GM20000 (cell line): ENCODE measurements at regions not wholly inside any gene's neighbourhood (a gene's known extent, or its start where the extent isn't known, plus 50 kb on each side); places are given as distances from the start of the nearest gene placed in this dataset.

Experiments
- DNase-seq: peaks from one replicate; pipeline ENCODE4 v3.0.0; 2012; ENCODE audit warnings: low spot score
- CTCF ChIP-seq: IDR thresholded peaks from 2 replicates; pipeline ENCODE4 v1.5.1; 2012; ENCODE audit warnings: mild to moderate bottlenecking, control low read depth; ENCODE audit errors: extremely low read depth, missing control alignments

- no peak for DNase-seq
- no peak for TF ChIP-seq CTCF
Measured at GRCh38 chr1:65510961-65511360, 90.5 kb downstream of the LEPR start.

GRCh38 chr1:65512383-65512782 lies 91.9 kb downstream of the LEPR start:
- no peak for TF ChIP-seq CTCF
- DNase-seq: no peak

- no peak for DNase-seq
- TF ChIP-seq CTCF: no peak
Measured at GRCh38 chr1:65512967-65513780, 92.7 kb downstream of the LEPR start.

GRCh38 chr1:65514041-65514440 lies 93.6 kb downstream of the LEPR start:
- no peak for DNase-seq
- no peak for TF ChIP-seq CTCF

GRCh38 chr1:65524931-65525265 lies 104.4 kb downstream of the LEPR start:
- DNase-seq: peak; percentile 25
- TF ChIP-seq CTCF: no peak

GRCh38 chr1:65525266-65526048 lies 105.0 kb downstream of the LEPR start:
- TF ChIP-seq CTCF: no peak
- DNase-seq: peak; percentile 24

- TF ChIP-seq CTCF: no peak
- DNase-seq: no peak
Measured at GRCh38 chr1:65526049-65526556, 105.6 kb downstream of the LEPR start.
